HepG2 (cell line): ENCODE measurements at regions not wholly inside any gene's neighbourhood (a gene's known extent, or its start where the extent isn't known, plus 50 kb on each side); places are given as distances from the start of the nearest gene placed in this dataset.

Experiments used
- ATAC-seq: fragments of 200-7000 bp; cut with Tn5 transposase; 3 replicates; pipeline ENCODE4 v1.9.1; 2020; ENCODE audit warnings: mild to moderate bottlenecking, moderate library complexity
- BruUV-seq: library from RNA; stranded (reverse); fragments of 400-500 nt; replicated peaks from 2 replicates; lab custom pipeline; 2021; lab: Mats Ljungman, UMichigan
- CTCF ChIA-PET: fragments of 300-600 bp; formaldehyde crosslinking; extraction: SDS; loops from one replicate; lab custom pipeline; 2021; ENCODE audit warnings: low total read pairs, inconsistent platforms, low intra/inter-chr PET ratio; lab: Yijun Ruan, JAX
- POLR2A ChIA-PET: fragments of 350-600 bp; sonication (Branson Sonifier 250); formaldehyde crosslinking; loops from one replicate; lab custom pipeline; 2020; ENCODE audit warnings: antibody characterized with exemption, inconsistent platforms; lab: Yijun Ruan, JAX
- DNase-seq: peaks from one replicate; pipeline ENCODE4 v3.0.0-alpha.2; 2015; ENCODE audit warnings: low spot score
- FAIRE-seq: peaks from 3 replicates; lab custom pipeline; 2011; peaks lifted over from hg19 to GRCh38; lab: Jason Lieb, UNC
- H2AFZ ChIP-seq: one replicate; pipeline ENCODE4 v1.6.1; 2011; ENCODE audit warnings: low read length, inconsistent platforms
- H3K27ac ChIP-seq: fragments of 300-600 bp; 3 replicates; pipeline ENCODE4 v1.8.0; 2011; ENCODE audit warnings: mixed run types, mild to moderate bottlenecking, mixed read lengths, low read length, inconsistent platforms; ENCODE audit not compliant: insufficient read depth; ENCODE audit errors: extremely low read length
- H3K27me3 ChIP-seq, 2 experiments: fragments of 200-600 bp in 1 of 2; 2 replicates in 1 of 2; 3 replicates in 1 of 2; pipeline versions ENCODE4 v1.6.0 to v1.8.0; 2011; ENCODE audit warnings: low read length in 2 of 2, mild to moderate bottlenecking in 2 of 2, moderate library complexity in 2 of 2, inconsistent platforms in 1 of 2; ENCODE audit not compliant: insufficient read depth in 2 of 2, control insufficient read depth in 1 of 2
- H3K36me3 ChIP-seq, 2 experiments: fragments of 200-600 bp in 1 of 2; replicated peaks in 1 of 2; 2 replicates in 1 of 2; 3 replicates in 1 of 2; pipeline versions ENCODE4 v1.5.1 to v1.8.0; 2011; ENCODE audit warnings: low read length in 2 of 2, inconsistent platforms in 1 of 2; ENCODE audit not compliant: insufficient read depth in 2 of 2, control insufficient read depth in 1 of 2
- H3K4me1 ChIP-seq: 2 replicates; pipeline ENCODE4 v1.5.1; 2012; ENCODE audit warnings: low read length, inconsistent platforms; ENCODE audit not compliant: insufficient read depth
- H3K4me2 ChIP-seq: 2 replicates; pipeline ENCODE4 v1.6.0; 2011; ENCODE audit warnings: low read depth, low read length, inconsistent platforms
- H3K4me3 ChIP-seq, 3 experiments: fragments of 200-600 bp in 1 of 3; sonication (generic), shearing (Covaris generic) in 1 of 3; replicated peaks in 1 of 3; 2 replicates each; pipeline ENCODE4 v1.5.1; 2011 to 2016; ENCODE audit warnings: low read length in 3 of 3, inconsistent platforms in 2 of 3, low read depth in 2 of 3, mild to moderate bottlenecking in 2 of 3, control low read depth in 1 of 3, mixed read lengths in 1 of 3; ENCODE audit not compliant: insufficient read depth in 1 of 3
- H3K79me2 ChIP-seq: one replicate; pipeline ENCODE4 v1.6.1; 2011; ENCODE audit warnings: low read length, inconsistent platforms; ENCODE audit not compliant: insufficient read depth
- H3K9ac ChIP-seq: 2 replicates; pipeline ENCODE4 v1.6.0; 2011; ENCODE audit warnings: mild to moderate bottlenecking, low read depth, low read length, inconsistent platforms; ENCODE audit not compliant: insufficient read depth
- H3K9me3 ChIP-seq: 2 replicates; pipeline ENCODE4 v1.5.1; 2012; ENCODE audit warnings: mild to moderate bottlenecking, low read length
- H4K20me1 ChIP-seq: 2 replicates; pipeline ENCODE4 v1.6.0; 2011; ENCODE audit warnings: inconsistent platforms, mild to moderate bottlenecking, low read length, moderate library complexity; ENCODE audit not compliant: insufficient read depth
- BHLHE40 ChIP-seq: IDR thresholded peaks from 2 replicates; pipeline ENCODE4 v1.6.1; 2011; ENCODE audit warnings: low read length, improper control_type of control experiment
- CEBPB ChIP-seq: IDR thresholded peaks from 2 replicates; pipeline ENCODE4 v1.6.1; 2011; ENCODE audit warnings: low read depth, low read length, improper control_type of control experiment, borderline replicate concordance
- CENPBD1 ChIP-seq: sonication (generic); formaldehyde crosslinking; IDR thresholded peaks from 2 replicates; pipeline ENCODE4 v1.8.0; 2022; ENCODE audit warnings: missing genetic modification reagents, low read depth, mild to moderate bottlenecking, borderline replicate concordance
- HNRNPUL1 ChIP-seq: fragments of 200-400 bp; formaldehyde crosslinking; IDR thresholded peaks from 2 replicates; pipeline ENCODE4 v1.6.1; 2017; ENCODE audit warnings: low read depth, mild to moderate bottlenecking, low read length, moderate library complexity
- KDM4B ChIP-seq: sonication (generic); formaldehyde crosslinking; IDR thresholded peaks from 2 replicates; pipeline ENCODE4 v1.4.0; 2020; ENCODE audit warnings: missing genetic modification reagents
- MEF2D ChIP-seq: sonication (generic); formaldehyde crosslinking; IDR thresholded peaks from 2 replicates; pipeline ENCODE4 v1.5.1; 2020; ENCODE audit warnings: mild to moderate bottlenecking, missing genetic modification reagents
- MYC ChIP-seq: sonication (generic); formaldehyde crosslinking; IDR thresholded peaks from 2 replicates; pipeline ENCODE4 v1.9.0; 2021; ENCODE audit warnings: missing genetic modification reagents, borderline replicate concordance
- NCOA5 ChIP-seq: sonication (generic); formaldehyde crosslinking; IDR thresholded peaks from 2 replicates; pipeline ENCODE4 v1.4.0; 2020; ENCODE audit warnings: missing genetic modification reagents
- POLR2AphosphoS5 ChIP-seq: IDR thresholded peaks from 2 replicates; pipeline ENCODE4 v1.6.1; 2012; ENCODE audit warnings: low read depth, low read length
- SRSF9 ChIP-seq: fragments of 200-400 bp; formaldehyde crosslinking; IDR thresholded peaks from 2 replicates; pipeline ENCODE4 v1.6.1; 2018; ENCODE audit warnings: borderline replicate concordance, mild to moderate bottlenecking, low read depth, low read length; ENCODE audit not compliant: insufficient read depth, poor library complexity, severe bottlenecking
- SUZ12 ChIP-seq: fragments of 150-350 bp; IDR thresholded peaks from 2 replicates; pipeline ENCODE4 v1.6.1; 2014; ENCODE audit warnings: low read depth, low read length
- THAP7 ChIP-seq: sonication (generic); formaldehyde crosslinking; IDR thresholded peaks from 2 replicates; pipeline ENCODE4 v1.8.1; 2023; ENCODE audit warnings: mild to moderate bottlenecking, missing genetic modification reagents
- ZBTB25 ChIP-seq: IDR thresholded peaks from 2 replicates; pipeline ENCODE4 v1.6.1; 2018; ENCODE audit warnings: missing genetic modification reagents
- ZNF549 ChIP-seq: sonication (generic); formaldehyde crosslinking; IDR thresholded peaks from 2 replicates; pipeline ENCODE4 v1.5.0; 2020; ENCODE audit warnings: missing genetic modification reagents
- ZNF569 ChIP-seq: sonication (generic); formaldehyde crosslinking; IDR thresholded peaks from 2 replicates; pipeline ENCODE4 v1.5.0; 2020; ENCODE audit warnings: mild to moderate bottlenecking, missing genetic modification reagents, moderate library complexity, borderline replicate concordance
- ZNF770 ChIP-seq: sonication (generic); formaldehyde crosslinking; IDR thresholded peaks from 2 replicates; pipeline ENCODE4 v1.5.0; 2020; ENCODE audit warnings: mild to moderate bottlenecking, missing genetic modification reagents
- WGBS: methylation state at CpG from one replicate; pipeline ENCODE4 v1.1.6; 2017; ENCODE audit warnings: low lambda C conversion rate; 5-methylcytosine and 5-hydroxymethylcytosine counted together
- in situ Hi-C: cut with HindIII; loops from 2 replicates; pipeline ENCODE4 v1.10.0; 2017; ENCODE audit warnings: low pct_unique_long_range_greater_than_20kb; ENCODE audit not compliant: extremely low pct_ligation_motif_present
- intact Hi-C: fragments of 100-400 bp; cut with micrococcal nuclease; formaldehyde crosslinking; loops from one replicate; pipeline ENCODE4 v1.10.0; 2022; ENCODE audit not compliant: unreplicated experiment

- Histone ChIP-seq H3K4me1 (no peaks in the 10 kb centered on the region), H3K9me3 (no peaks in the 10 kb centered on the region), H3K27ac (no peak overlapping the region), H3K36me3 (no peaks in the 10 kb centered on the region), H2AFZ (no peak overlapping the region), H3K9ac (no peak overlapping the region), H3K4me2 (no peak overlapping the region), H3K27me3 (peaks cover 0 to 10% of the 10 kb centered on the region in 2 experiments; a peak in 1 of 5 replicates), H3K4me3 (no peak overlapping the region), H3K79me2 (no peaks in the 10 kb centered on the region), H4K20me1 (no peaks in the 10 kb centered on the region)
- intact Hi-C loops: no loop called here
- FAIRE-seq (no peak), DNase-seq (no peak), ATAC-seq (no peak)
- CTCF ChIA-PET: no interaction called here
- 22% methylated on average over 11 of the region's 11 CpGs for WGBS
- BruUV-seq: no TSS peak
- in situ Hi-C loops: no loop called here
- POLR2A ChIA-PET: no interaction called here
- TF ChIP-seq NCOA5 (CRISPR knock-in tag) (no peak), KDM4B (no peak), SUZ12 (no peak)
These were observed 216.7 kb downstream of the EMX2 start for GRCh38 chr10:117759266-117759665.

- Histone ChIP-seq H3K27me3 (peaks cover 0 to 10% of the 10 kb centered on the region in 2 experiments; a peak in 1 of 5 replicates), H3K4me2 (no peak overlapping the region), H4K20me1 (no peaks in the 10 kb centered on the region), H3K36me3 (no peaks in the 10 kb centered on the region), H3K79me2 (no peaks in the 10 kb centered on the region), H3K4me3 (no peak overlapping the region), H3K9me3 (no peaks in the 10 kb centered on the region), H3K9ac (no peak overlapping the region), H3K27ac (no peak overlapping the region), H2AFZ (no peak overlapping the region), H3K4me1 (no peaks in the 10 kb centered on the region)
- WGBS: 27% methylated on average over 6 of the region's 6 CpGs
- no peak for ATAC-seq
- FAIRE-seq: no peak
- ChIA-PET POLR2A (no interaction called here), CTCF (no interaction called here)
- in situ Hi-C loops (no loop called here), intact Hi-C loops (no loop called here)
- BruUV-seq: no TSS peak
- no peak for DNase-seq
- TF ChIP-seq HNRNPUL1 (no peak), ZBTB25 (CRISPR knock-in tag) (no peak), SRSF9 (no peak), ZNF770 (CRISPR knock-in tag) (no peak), CENPBD1 (no peak), ZNF549 (CRISPR knock-in tag) (no peak), CEBPB (no peak), THAP7 (CRISPR knock-in tag) (no peak), MYC (CRISPR knock-in tag) (no peak), ZNF569 (CRISPR knock-in tag) (no peak), MEF2D (CRISPR knock-in tag) (no peak), POLR2AphosphoS5 (no peak), BHLHE40 (no peak)
These were observed 219.1 kb downstream of the EMX2 start for GRCh38 chr10:117761695-117762094.
